ENCODE measurements at regions not wholly inside any gene's neighbourhood (a gene's known extent, or its start where the extent isn't known, plus 50 kb on each side); places are given as distances from the start of the nearest gene placed in this dataset.

DNA sequence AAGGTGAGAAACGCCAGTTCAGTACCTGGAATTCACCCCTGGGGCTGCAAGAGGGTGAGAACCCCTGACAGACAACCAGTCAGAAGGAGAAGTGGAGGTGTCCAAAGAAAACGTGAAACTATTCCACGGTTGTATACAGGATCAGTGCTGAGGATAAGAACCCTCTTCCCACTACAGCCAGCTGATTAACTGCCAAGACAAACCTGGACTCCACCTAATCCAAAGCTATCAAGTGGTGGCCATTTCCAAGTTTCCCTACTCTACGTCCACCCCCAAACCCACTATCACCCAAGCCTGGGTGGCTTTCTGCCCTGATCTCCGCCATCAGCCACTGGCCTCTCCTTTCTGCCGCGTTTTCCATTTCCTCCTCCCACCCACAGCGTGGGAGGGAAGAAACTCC, 312.3 kb upstream of the ID2 start:
- TF ChIP-seq, protein P1, sequence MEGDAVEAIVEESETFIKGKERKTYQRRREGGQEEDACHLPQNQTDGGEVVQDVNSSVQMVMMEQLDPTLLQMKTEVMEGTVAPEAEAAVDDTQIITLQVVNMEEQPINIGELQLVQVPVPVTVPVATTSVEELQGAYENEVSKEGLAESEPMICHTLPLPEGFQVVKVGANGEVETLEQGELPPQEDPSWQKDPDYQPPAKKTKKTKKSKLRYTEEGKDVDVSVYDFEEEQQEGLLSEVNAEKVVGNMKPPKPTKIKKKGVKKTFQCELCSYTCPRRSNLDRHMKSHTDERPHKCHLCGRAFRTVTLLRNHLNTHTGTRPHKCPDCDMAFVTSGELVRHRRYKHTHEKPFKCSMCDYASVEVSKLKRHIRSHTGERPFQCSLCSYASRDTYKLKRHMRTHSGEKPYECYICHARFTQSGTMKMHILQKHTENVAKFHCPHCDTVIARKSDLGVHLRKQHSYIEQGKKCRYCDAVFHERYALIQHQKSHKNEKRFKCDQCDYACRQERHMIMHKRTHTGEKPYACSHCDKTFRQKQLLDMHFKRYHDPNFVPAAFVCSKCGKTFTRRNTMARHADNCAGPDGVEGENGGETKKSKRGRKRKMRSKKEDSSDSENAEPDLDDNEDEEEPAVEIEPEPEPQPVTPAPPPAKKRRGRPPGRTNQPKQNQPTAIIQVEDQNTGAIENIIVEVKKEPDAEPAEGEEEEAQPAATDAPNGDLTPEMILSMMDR (IDR thresholded peaks at IDR 0.05), result no peak
- no peak for TF ChIP-seq POLR2A (IDR thresholded peaks at IDR 0.05)
